ENCODE measurements at regions not wholly inside any gene's neighbourhood (a gene's known extent, or its start where the extent isn't known, plus 50 kb on each side); places are given as distances from the start of the nearest gene placed in this dataset.

GRCh38 chr18:69330385-69331005 lies 70.2 kb upstream of the DOK6 start:
- TF ChIP-seq REST (tag by site-specific recombination; IDR thresholded peaks at IDR 0.05): no peak
- no peak for TF ChIP-seq ZNF501 (tag by site-specific recombination; IDR thresholded peaks at IDR 0.05)
- no peak for TF ChIP-seq CTCF (tag by site-specific recombination; IDR thresholded peaks at IDR 0.05)
- no peak for TF ChIP-seq ZFP3 (tag by site-specific recombination; IDR thresholded peaks at IDR 0.05; ENCODE audit: low read depth)
- TF ChIP-seq ZFP41 (tag by site-specific recombination; IDR thresholded peaks at IDR 0.05; ENCODE audit: borderline replicate concordance): no peak
- no peak for TF ChIP-seq ZNF324 (tag by site-specific recombination; IDR thresholded peaks at IDR 0.05)
- no peak for TF ChIP-seq ZBTB11 (tag by site-specific recombination; conservative IDR thresholded peaks at IDR 0.05; ENCODE audit: low read depth)
